ENCODE measurements at regions not wholly inside any gene's neighbourhood (a gene's known extent, or its start where the extent isn't known, plus 50 kb on each side); places are given as distances from the start of the nearest gene placed in this dataset.

DNA sequence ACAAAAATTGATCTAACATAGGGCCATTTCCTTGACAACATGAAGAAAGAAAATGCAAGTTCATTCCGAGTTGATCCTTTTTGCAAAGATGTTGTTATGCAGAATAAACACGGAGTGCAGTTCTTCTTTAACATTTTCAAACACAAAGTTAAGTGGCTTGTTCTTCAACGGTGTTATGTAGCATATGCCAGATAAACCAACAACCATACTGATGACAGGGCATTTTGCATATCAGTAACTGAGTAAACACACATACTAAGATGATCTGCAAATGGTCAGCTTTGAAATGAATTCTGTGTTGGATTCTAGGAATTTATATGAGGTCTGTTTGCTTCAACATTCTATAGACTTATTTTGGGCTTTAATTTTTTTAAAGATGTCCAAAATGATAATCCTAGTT is 266.4 kb downstream of the GPD2 start:
- Mint-ChIP-seq H3K9me3 (ENCODE audit: low read depth) (no peaks in the 10 kb centered on the region), H3K36me3 (ENCODE audit: low read depth) (no peaks in the 10 kb centered on the region), H3K4me1 (ENCODE audit: low read depth) (no peaks in the 10 kb centered on the region), H3K27ac (ENCODE audit: unreplicated experiment) (no peak overlapping the region), H3K27me3 (ENCODE audit: low read depth) (peaks cover 8% of the 10 kb centered on the region), H3K4me3 (ENCODE audit: unreplicated experiment) (no peak overlapping the region)
- TF ChIP-seq, protein P1, sequence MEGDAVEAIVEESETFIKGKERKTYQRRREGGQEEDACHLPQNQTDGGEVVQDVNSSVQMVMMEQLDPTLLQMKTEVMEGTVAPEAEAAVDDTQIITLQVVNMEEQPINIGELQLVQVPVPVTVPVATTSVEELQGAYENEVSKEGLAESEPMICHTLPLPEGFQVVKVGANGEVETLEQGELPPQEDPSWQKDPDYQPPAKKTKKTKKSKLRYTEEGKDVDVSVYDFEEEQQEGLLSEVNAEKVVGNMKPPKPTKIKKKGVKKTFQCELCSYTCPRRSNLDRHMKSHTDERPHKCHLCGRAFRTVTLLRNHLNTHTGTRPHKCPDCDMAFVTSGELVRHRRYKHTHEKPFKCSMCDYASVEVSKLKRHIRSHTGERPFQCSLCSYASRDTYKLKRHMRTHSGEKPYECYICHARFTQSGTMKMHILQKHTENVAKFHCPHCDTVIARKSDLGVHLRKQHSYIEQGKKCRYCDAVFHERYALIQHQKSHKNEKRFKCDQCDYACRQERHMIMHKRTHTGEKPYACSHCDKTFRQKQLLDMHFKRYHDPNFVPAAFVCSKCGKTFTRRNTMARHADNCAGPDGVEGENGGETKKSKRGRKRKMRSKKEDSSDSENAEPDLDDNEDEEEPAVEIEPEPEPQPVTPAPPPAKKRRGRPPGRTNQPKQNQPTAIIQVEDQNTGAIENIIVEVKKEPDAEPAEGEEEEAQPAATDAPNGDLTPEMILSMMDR (IDR thresholded peaks at IDR 0.05): no peak
- no peak for DNase-seq (ENCODE audit: low spot score)

DNA sequence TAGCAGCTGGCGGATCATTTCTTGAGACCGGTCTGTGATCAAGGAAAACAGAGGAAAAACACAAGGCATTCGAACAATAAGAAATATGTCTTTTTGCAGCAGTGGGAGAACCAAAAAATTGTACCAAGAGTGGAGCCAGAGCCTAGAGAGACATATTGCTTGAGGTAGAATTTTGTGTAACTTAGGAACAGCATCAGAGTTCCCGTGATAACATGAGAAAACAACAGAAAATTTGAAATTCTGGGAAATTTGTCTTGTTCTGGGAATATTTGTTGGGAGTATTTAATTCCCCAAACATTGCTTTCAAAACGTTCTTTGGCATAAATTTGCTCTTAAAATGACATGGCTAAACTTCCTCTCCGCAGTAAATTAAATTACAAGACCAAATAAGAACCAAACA is 267.5 kb downstream of the GPD2 start:
- Mint-ChIP-seq H3K4me3 (ENCODE audit: unreplicated experiment) (no peak overlapping the region), H3K9me3 (ENCODE audit: low read depth) (no peaks in the 10 kb centered on the region), H3K27ac (ENCODE audit: unreplicated experiment) (no peak overlapping the region), H3K4me1 (ENCODE audit: low read depth) (no peaks in the 10 kb centered on the region), H3K27me3 (ENCODE audit: low read depth) (peaks cover 6% of the 10 kb centered on the region), H3K36me3 (ENCODE audit: low read depth) (no peaks in the 10 kb centered on the region)
- DNase-seq (ENCODE audit: low spot score): no peak
- TF ChIP-seq, protein P1 (IDR thresholded peaks at IDR 0.05): no peak

DNA sequence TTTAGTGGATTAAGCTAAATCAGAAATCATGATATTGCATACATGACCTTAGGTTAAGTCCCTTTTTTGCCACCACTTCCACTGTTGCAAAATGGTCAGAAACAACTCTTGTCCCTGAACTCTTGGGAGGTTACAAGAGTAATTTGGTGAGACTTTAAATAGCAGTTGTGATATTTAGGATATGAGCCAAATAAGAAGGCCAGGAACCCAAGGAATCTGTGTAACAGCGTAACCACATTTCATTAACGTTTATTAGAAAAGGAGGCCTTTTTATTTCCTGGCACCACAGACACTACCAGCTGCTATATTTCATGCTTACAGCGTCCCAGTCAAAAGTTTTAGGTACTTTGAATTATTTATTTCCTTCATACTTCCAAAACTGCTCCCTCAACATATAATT is 268.0 kb downstream of the GPD2 start:
- Mint-ChIP-seq H3K4me3 (ENCODE audit: unreplicated experiment) (no peak overlapping the region), H3K4me1 (ENCODE audit: low read depth) (no peaks in the 10 kb centered on the region), H3K27me3 (ENCODE audit: low read depth) (peaks cover 5% of the 10 kb centered on the region), H3K9me3 (ENCODE audit: low read depth) (no peaks in the 10 kb centered on the region), H3K36me3 (ENCODE audit: low read depth) (no peaks in the 10 kb centered on the region), H3K27ac (ENCODE audit: unreplicated experiment) (no peak overlapping the region)
- DNase-seq (ENCODE audit: low spot score): no peak
- TF ChIP-seq, protein P1 (IDR thresholded peaks at IDR 0.05): no peak

DNA sequence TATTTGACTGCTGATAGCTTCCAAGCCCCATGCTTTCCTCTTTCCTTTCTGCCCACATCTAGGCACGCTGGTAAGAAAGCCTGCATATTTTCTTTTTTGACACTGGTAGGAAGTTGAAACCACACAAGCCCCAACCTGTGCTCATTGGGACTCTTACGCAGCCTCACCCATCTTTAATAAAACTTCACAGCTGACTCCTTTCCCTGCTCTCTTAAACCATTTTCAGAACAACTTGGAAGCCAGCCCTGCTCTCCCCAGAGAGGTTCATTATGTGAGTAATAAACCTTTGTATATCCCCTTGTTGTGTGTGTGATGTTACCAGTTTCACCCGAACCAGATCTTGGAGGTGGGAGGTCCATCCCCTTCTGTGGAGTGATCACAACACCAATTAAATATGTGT is 268.4 kb downstream of the GPD2 start:
- Mint-ChIP-seq H3K9me3 (ENCODE audit: low read depth) (no peaks in the 10 kb centered on the region), H3K27me3 (ENCODE audit: low read depth) (no peaks in the 10 kb centered on the region), H3K27ac (ENCODE audit: unreplicated experiment) (no peak overlapping the region), H3K4me1 (ENCODE audit: low read depth) (no peaks in the 10 kb centered on the region), H3K4me3 (ENCODE audit: unreplicated experiment) (no peak overlapping the region), H3K36me3 (ENCODE audit: low read depth) (no peaks in the 10 kb centered on the region)
- DNase-seq (ENCODE audit: low spot score): no peak
- TF ChIP-seq, protein P1 (IDR thresholded peaks at IDR 0.05): no peak

DNA sequence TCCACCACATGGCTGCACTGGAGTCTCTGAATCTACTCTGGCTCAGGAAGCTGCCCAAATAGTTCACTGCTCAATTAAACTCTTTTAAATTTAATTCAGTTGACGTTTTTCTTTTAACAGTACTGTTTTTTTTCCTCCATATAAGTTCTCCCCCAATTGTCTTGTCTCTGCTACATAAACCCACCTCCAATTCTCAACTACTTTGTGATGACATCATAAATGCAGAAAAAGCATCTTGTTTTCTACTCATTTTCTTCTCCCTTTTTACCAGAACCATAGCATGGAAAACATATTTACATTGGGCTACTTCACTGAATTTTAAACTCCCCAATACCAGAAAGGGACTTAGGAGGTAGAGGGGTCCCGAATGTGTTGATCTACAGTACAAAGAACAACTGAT is 270.4 kb downstream of the GPD2 start:
- TF ChIP-seq, protein P1 (IDR thresholded peaks at IDR 0.05): no peak
- Mint-ChIP-seq H3K27ac (ENCODE audit: unreplicated experiment) (no peak overlapping the region), H3K27me3 (ENCODE audit: low read depth) (no peaks in the 10 kb centered on the region), H3K4me1 (ENCODE audit: low read depth) (no peaks in the 10 kb centered on the region), H3K9me3 (ENCODE audit: low read depth) (peaks cover under 1% of the 10 kb centered on the region), H3K36me3 (ENCODE audit: low read depth) (no peaks in the 10 kb centered on the region), H3K4me3 (ENCODE audit: unreplicated experiment) (no peak overlapping the region)
- no peak for DNase-seq (ENCODE audit: low spot score)
